Body of pancreas (tissue), 4 donors: ENCODE measurements at regions not wholly inside any gene's neighbourhood (a gene's known extent, or its start where the extent isn't known, plus 50 kb on each side); places are given as distances from the start of the nearest gene placed in this dataset.

ENCODE experiments used
- POLR2A ChIP-seq, 3 donors: fragments of 450-650 bp; IDR thresholded peaks; one replicate each; pipeline ENCODE4 v1.6.1; 2016; ENCODE audit warnings: antibody characterized with exemption in 3 of 3, mild to moderate bottlenecking in 2 of 3
- TF ChIP-seq, protein P1 (sequence below), 7 experiments: fragments of 450-650 bp in 4 of 7; fragments of 200-600 bp in 3 of 7; sonication (generic) in 3 of 7; IDR thresholded peaks; one replicate each; pipeline ENCODE4 v1.5.1; 2016 to 2019; ENCODE audit warnings: antibody characterized with exemption in 7 of 7

DNA sequence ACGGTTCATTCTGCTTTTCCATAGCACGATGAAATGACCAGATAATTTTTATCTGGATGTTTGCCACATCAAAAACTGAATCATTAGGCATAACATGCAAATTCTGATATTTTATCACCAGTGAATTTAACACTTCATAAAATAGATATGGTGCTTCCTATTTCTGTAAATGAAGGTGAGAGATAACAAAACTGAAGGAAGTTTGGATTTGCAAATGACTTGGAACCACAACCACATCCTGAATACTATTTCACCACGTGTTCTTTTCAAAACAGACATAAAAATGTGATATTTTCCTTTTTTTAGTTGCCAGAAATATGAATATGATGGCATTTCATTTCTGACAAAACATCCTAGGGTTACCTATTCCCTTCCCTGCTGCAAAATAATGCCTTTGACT, 146.1 kb downstream of the EDN1 start:
- no peak for TF ChIP-seq POLR2A (IDR thresholded peaks at IDR 0.05)
- TF ChIP-seq, protein P1, sequence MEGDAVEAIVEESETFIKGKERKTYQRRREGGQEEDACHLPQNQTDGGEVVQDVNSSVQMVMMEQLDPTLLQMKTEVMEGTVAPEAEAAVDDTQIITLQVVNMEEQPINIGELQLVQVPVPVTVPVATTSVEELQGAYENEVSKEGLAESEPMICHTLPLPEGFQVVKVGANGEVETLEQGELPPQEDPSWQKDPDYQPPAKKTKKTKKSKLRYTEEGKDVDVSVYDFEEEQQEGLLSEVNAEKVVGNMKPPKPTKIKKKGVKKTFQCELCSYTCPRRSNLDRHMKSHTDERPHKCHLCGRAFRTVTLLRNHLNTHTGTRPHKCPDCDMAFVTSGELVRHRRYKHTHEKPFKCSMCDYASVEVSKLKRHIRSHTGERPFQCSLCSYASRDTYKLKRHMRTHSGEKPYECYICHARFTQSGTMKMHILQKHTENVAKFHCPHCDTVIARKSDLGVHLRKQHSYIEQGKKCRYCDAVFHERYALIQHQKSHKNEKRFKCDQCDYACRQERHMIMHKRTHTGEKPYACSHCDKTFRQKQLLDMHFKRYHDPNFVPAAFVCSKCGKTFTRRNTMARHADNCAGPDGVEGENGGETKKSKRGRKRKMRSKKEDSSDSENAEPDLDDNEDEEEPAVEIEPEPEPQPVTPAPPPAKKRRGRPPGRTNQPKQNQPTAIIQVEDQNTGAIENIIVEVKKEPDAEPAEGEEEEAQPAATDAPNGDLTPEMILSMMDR (IDR thresholded peaks at IDR 0.05) = no peak
